IPS-NIHi11 (cell line): ENCODE measurements at regions not wholly inside any gene's neighbourhood (a gene's known extent, or its start where the extent isn't known, plus 50 kb on each side); places are given as distances from the start of the nearest gene placed in this dataset.
A peak's percentile ranks its signal among the peaks of the same experiment; 100 is the strongest.
"Not testable (repeated sequence)": the region's sequence is repeated elsewhere in the genome, so short reads cannot be mapped to it uniquely, and the experiment has no call there.

Experiments used
- DNase-seq: peaks from one replicate; pipeline ENCODE4 v3.0.0; 2012; ENCODE audit warnings: mixed read lengths, low spot score

GRCh38 chr7:119270045-119270464, 1002.9 kb upstream of the KCND2 start:
- peak; percentile 59 for DNase-seq

- no peak for DNase-seq
Observed at GRCh38 chr7:119270644-119271043, 1002.3 kb upstream of the KCND2 start.

- DNase-seq, result no peak
Observed at GRCh38 chr7:119271147-119271779, 1001.7 kb upstream of the KCND2 start.

DNA sequence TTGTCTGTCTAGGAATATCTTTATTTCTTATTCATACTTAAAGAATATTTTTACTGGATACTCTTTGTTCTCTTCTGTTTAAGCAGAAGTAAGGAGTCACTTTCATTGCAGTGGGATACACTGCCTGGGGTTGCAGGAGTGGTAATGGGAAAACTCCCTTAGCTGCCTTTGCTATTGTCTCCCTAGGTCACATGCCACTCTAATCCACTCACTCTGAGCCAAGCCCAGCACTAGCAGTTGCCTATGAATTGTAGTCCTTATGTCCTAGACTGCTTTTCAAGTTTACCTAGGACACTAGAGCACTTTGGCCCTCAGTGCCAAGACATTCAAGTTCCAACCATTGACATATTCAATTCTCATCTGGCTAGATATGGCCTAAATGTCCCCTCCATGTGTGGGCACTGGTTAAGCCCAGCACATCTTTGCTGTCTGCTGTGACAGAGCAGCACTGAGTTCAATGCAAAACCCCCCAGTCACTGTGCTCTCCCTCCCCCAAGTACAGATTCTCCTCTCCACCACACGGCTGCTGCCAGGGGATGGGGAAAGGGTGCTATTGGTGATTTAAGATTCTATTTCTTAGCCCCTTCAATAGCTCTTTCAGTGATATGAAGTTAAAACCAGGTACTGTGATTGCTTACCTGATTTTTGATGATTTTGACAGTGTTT, 991.7 kb upstream of the KCND2 start:
- DNase-seq, result no peak

GRCh38 chr7:119283353-119283752, 989.6 kb upstream of the KCND2 start:
- DNase-seq, result no peak

DNA sequence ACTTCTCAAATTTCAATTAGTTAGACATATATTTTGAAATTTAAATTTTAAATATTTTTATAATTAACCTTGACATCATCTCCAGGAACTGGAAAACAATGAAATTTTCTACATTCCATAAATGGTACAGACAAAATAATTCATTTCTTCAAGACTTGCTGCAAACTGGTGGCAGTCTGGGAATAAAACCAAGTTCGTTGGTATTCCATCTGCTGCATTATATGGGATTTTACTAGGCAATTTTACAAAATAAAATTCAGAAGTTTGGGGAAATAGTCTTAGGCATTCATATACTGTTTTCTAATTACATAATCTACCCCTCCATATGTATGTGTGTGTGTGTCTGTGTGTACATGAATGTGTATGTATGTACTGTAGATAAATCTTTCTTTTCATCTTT, 984.6 kb upstream of the KCND2 start:
- no peak for DNase-seq

GRCh38 chr7:119300341-119300740, 972.6 kb upstream of the KCND2 start:
- DNase-seq, result not testable (repeated sequence)

DNA sequence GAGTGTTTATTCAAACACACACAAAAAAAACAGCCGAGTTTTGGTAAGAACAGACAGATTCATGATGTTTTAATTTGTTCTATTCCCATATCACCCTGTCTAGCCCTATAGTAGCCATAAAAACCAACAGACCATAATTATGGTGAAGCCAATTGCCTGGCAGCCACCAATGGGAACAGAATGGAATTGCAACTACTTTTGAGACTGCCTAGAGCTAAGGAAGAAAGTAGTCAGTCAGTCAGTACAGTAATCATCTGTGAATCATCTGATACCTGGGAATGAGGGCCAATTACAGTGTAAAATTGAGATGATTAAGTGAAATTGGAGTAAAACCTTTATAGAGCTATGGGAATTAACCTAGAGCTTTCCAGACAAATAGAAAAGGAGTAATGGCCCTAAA, 952.7 kb upstream of the KCND2 start:
- DNase-seq, result peak; percentile 7

- DNase-seq, result no peak
Observed at GRCh38 chr7:119329715-119330114, 943.3 kb upstream of the KCND2 start.

DNA sequence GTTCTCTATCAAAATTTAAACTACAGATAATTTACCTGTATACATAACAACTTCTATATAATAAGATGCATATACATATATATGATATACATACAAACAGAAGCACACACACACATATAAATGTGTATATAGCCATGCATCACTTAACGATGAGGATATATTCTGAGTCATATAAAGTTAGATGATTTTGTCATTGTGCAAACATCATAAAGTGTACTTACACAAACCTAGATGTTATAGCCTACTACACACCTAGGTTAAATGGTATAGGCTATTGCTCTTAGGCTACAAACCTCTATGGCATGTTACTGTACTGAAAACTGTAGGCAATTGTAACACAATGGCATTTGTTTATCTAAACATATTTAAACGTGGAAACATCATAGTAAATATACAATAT, 937.6 kb upstream of the KCND2 start:
- no peak for DNase-seq

- DNase-seq, result no peak
Observed at GRCh38 chr7:119341822-119342221, 931.2 kb upstream of the KCND2 start.

DNA sequence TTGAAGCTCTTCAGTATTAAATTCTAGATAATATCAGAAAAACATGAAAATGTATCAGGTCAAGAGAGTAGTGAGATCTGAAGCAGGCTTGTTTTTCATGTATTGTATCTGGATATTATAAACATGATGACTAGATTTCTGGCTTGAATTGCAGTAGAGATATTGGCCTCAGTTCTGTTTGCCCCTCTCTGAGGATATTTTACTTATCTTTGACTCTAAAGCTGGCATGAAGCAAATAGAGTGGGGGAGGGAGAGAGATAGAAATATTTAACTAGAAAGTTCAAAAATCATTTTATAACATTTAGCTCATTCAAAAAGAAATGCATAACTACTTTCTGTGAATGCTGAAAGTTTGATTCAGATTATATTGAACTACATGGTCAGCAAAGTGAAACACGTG, 929.7 kb upstream of the KCND2 start:
- DNase-seq, result no peak

- DNase-seq, result no peak
Observed at GRCh38 chr7:119344466-119344865, 928.5 kb upstream of the KCND2 start.

- no peak for DNase-seq
Observed at GRCh38 chr7:119348491-119348890, 924.5 kb upstream of the KCND2 start.

DNA sequence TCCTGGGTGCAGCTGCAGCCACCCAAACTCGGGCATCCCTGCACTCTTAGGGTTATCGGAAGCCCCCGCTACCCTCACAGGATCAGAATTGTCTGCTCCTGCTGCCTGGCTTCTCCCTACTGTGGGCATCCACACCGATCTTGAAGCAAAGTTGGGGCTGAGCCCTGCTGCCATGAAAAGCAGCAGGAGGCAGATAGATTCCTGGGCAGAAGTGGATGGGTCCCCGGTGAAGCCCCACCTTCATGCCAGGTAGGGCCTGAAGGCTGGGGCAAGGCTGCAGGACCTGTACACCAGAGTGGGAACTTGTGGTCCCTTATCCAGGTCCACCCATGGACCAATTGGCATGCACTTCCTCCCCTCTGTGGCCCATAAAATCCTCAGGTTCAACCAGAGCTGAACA, 922.6 kb upstream of the KCND2 start:
- no peak for DNase-seq

- no peak for DNase-seq
Observed at GRCh38 chr7:119351320-119351719, 921.7 kb upstream of the KCND2 start.

DNA sequence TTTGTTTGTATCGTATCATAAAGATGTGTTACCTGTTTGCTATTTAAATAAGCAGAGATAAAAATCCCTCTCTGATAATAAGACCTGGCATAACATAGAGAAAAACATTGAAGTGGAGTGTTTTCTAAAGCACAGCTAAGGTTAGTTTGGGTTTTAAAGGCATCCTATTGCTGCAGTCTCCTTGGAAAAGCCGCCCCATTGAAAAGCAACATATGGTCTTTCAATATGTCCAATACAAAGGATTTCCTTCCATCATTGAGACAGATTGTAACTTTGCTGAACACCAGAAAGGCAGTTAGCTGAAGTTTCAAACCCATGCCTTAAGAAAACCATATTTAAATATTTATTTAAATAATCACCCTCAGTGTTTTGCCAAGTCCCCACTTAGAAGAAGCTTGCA, 898.5 kb upstream of the KCND2 start:
- no peak for DNase-seq

- DNase-seq, result no peak
Observed at GRCh38 chr7:119377861-119378260, 895.1 kb upstream of the KCND2 start.

DNA sequence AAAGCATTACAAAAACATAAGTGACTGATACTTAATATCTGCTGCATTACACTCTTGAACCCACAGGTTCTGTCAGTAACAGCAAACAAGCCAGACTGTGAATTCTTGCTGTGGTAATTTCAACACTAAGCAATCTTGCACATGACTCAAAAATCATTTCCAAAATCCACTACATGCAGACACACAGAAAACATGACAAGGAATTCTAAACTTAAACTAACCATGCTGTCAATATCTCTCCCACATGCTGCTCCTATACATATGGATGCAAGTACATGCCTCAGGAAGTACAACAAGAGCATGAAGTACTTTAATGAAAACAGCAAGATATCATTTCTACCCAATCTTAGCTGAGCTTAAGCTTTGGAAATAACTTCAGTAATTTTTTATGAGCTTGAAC, 890.2 kb upstream of the KCND2 start:
- DNase-seq, result no peak

GRCh38 chr7:119395024-119395423, 878.0 kb upstream of the KCND2 start:
- DNase-seq, result no peak

- no peak for DNase-seq
Observed at GRCh38 chr7:119397156-119397555, 875.8 kb upstream of the KCND2 start.

- no peak for DNase-seq
Observed at GRCh38 chr7:119408596-119408995, 864.4 kb upstream of the KCND2 start.

DNA sequence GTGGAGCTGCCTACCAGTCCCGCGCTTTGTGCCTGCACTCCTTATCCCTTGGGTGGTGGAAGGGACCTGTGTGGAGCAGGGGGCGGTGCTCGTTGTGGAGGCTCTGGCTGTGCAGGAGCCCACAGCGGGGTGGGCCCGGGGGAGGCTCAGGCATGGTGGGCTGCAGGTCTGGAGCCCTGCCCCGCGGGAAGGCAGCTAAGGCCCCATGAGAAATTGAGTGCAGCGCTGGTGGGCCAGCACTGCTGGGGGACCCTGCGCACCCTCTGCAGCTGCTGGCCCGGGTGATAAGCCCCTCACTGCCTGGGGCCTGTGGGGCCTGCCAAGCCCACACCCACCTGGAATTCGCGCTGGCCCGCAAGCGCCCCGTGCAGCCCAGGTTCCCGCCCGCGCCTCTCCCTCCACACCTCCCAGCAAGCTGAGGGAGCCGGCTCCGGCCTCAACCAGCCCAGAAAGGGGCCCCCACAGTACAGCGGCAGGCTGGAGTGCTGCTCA, 859.6 kb upstream of the KCND2 start:
- no peak for DNase-seq

GRCh38 chr7:119415682-119416081, 857.3 kb upstream of the KCND2 start:
- no peak for DNase-seq
